Glutamatergic neuron (in vitro differentiated cells): ENCODE measurements at regions not wholly inside any gene's neighbourhood (a gene's known extent, or its start where the extent isn't known, plus 50 kb on each side); places are given as distances from the start of the nearest gene placed in this dataset.
"Not testable (repeated sequence)": the region's sequence is repeated elsewhere in the genome, so short reads cannot be mapped to it uniquely, and the experiment has no call there.

Source experiments
- DNase-seq: peaks from one replicate; pipeline ENCODE4 v3.0.0; 2022
- H3K27ac Mint-ChIP-seq: one replicate; pipeline ENCODE4 v1.8.0; 2020; ENCODE audit warnings: mild to moderate bottlenecking, mixed read lengths, inconsistent platforms; ENCODE audit not compliant: unreplicated experiment
- H3K27me3 Mint-ChIP-seq: one replicate; pipeline ENCODE4 v1.8.0; 2020; ENCODE audit warnings: mild to moderate bottlenecking, moderate library complexity, mixed read lengths, inconsistent platforms; ENCODE audit not compliant: unreplicated experiment
- H3K36me3 Mint-ChIP-seq: one replicate; pipeline ENCODE4 v1.8.0; 2020; ENCODE audit warnings: mild to moderate bottlenecking, mixed read lengths, inconsistent platforms; ENCODE audit not compliant: unreplicated experiment
- H3K4me1 Mint-ChIP-seq: one replicate; pipeline ENCODE4 v1.8.0; 2020; ENCODE audit warnings: mild to moderate bottlenecking, low read depth, mixed read lengths, inconsistent platforms; ENCODE audit not compliant: unreplicated experiment
- H3K4me3 Mint-ChIP-seq: one replicate; pipeline ENCODE4 v1.8.0; 2020; ENCODE audit warnings: mild to moderate bottlenecking, mixed read lengths, inconsistent platforms; ENCODE audit not compliant: unreplicated experiment
- H3K9me3 Mint-ChIP-seq: one replicate; pipeline ENCODE4 v1.8.0; 2020; ENCODE audit warnings: mild to moderate bottlenecking, moderate library complexity, mixed read lengths, inconsistent platforms; ENCODE audit not compliant: unreplicated experiment
- TF ChIP-seq, protein P1 (sequence below): fragments of 200-600 bp; sonication (generic); IDR thresholded peaks from one replicate; pipeline ENCODE4 v1.5.0; 2021; ENCODE audit not compliant: partially characterized antibody, unreplicated experiment

DNA sequence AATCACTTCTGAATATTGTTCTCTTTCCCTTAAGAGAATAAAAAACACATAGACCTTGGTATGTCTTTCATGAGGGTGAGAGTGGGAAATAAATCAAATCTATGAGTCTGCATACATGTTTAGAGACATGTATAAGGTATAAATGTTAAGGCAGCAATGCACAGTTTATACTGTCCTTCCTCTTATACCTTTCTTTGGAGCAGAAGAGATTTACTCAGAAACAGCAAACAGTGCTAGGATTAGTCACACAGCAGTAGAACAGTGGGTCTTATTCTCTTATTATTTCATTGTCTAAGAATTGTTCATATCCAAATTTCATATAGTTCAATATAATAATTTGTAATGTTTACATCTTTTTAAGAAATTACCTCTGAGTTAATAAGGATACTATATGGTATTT, 126.7 kb upstream of the TMEM196 start:
- TF ChIP-seq, protein P1, sequence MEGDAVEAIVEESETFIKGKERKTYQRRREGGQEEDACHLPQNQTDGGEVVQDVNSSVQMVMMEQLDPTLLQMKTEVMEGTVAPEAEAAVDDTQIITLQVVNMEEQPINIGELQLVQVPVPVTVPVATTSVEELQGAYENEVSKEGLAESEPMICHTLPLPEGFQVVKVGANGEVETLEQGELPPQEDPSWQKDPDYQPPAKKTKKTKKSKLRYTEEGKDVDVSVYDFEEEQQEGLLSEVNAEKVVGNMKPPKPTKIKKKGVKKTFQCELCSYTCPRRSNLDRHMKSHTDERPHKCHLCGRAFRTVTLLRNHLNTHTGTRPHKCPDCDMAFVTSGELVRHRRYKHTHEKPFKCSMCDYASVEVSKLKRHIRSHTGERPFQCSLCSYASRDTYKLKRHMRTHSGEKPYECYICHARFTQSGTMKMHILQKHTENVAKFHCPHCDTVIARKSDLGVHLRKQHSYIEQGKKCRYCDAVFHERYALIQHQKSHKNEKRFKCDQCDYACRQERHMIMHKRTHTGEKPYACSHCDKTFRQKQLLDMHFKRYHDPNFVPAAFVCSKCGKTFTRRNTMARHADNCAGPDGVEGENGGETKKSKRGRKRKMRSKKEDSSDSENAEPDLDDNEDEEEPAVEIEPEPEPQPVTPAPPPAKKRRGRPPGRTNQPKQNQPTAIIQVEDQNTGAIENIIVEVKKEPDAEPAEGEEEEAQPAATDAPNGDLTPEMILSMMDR, result no peak

DNA sequence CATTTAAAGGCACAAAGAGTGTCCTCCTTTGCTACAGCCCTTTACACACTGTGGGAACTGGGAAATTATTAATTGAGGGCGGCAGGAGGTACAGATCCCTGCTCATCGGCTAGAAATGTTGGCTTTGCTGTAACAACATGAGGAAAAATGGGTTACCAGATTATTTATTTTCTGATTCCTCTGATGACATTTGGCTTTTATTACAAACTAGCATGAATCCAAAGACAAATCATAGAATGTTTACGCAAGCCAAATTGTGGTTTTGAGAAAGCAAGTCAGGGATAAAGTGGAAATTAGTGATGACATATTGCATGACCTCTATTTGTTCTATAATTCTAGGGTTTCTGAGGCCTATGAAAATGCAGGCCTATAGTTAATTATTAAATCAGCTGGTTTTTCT, 126.1 kb upstream of the TMEM196 start:
- H3K27me3 Mint-ChIP-seq, result no peaks in the 10 kb centered on the region
- H3K4me3 Mint-ChIP-seq, result no peak overlapping the region
- TF ChIP-seq, protein P1, result no peak
- DNase-seq, result no peak
- H3K9me3 Mint-ChIP-seq, result peaks cover 1% of the 10 kb centered on the region
- no peaks in the 10 kb centered on the region for H3K4me1 Mint-ChIP-seq
- no peak overlapping the region for H3K27ac Mint-ChIP-seq
- H3K36me3 Mint-ChIP-seq, result no peaks in the 10 kb centered on the region

More for the DNA sequence above, 126.7 kb upstream of the TMEM196 start:
- DNase-seq, result no peak
- Mint-ChIP-seq H3K27me3 (no peaks in the 10 kb centered on the region), H3K4me1 (no peaks in the 10 kb centered on the region), H3K27ac (no peak overlapping the region), H3K36me3 (peaks cover 3% of the 10 kb centered on the region), H3K4me3 (no peak overlapping the region), H3K9me3 (peaks cover 3% of the 10 kb centered on the region)

DNA sequence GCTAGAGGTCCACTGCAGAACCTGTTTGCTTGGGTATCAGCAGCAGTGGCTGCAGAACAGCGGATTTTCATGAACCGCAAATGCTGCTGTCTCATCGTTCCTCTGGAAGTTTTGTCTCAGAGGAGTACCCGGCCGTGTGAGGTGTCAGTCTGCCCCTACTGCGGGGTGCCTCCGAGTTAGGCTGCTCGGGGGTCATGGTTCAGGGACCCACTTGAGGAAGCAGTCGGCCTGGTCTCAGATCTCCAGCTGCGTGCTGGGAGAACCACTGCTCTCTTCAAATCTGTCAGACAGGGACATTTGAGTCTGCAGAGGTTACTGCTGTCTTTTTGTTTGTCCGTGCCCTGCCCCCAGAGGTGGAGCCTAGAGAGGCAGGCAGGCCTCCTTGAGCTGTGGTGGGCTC, 109.5 kb upstream of the TMEM196 start:
- H3K9me3 Mint-ChIP-seq, result peaks cover 11% of the 10 kb centered on the region
- not testable (repeated sequence) for H3K4me3 Mint-ChIP-seq

DNA sequence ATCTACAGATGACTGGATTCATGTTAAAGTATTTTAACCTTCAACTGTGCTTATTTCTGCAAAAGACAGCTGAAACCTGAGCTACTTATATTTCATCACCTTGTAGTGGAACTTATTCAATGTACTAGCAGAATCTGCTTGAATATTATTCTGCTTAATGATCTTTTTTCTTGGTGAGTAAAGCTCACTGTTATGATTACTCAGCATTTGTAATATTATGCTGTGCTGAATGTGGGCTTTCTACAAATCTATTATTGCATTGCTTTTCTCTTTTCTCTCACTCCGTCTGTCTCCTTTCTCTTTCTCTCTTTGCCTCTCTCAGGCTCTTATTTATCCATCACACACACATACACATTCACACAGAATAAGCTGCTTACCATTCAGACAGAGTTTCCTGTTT, 98.7 kb upstream of the TMEM196 start:
- Mint-ChIP-seq H3K36me3 (peaks cover 9% of the 10 kb centered on the region), H3K27me3 (no peaks in the 10 kb centered on the region), H3K9me3 (no peaks in the 10 kb centered on the region), H3K27ac (no peak overlapping the region), H3K4me1 (no peaks in the 10 kb centered on the region), H3K4me3 (no peak overlapping the region)
- TF ChIP-seq, protein P1, result no peak
- no peak for DNase-seq

More for the DNA sequence above, 109.5 kb upstream of the TMEM196 start:
- peaks cover 12% of the 10 kb centered on the region for H3K36me3 Mint-ChIP-seq
- not testable (repeated sequence) for H3K27me3 Mint-ChIP-seq, H3K27ac Mint-ChIP-seq, DNase-seq, H3K4me1 Mint-ChIP-seq

DNA sequence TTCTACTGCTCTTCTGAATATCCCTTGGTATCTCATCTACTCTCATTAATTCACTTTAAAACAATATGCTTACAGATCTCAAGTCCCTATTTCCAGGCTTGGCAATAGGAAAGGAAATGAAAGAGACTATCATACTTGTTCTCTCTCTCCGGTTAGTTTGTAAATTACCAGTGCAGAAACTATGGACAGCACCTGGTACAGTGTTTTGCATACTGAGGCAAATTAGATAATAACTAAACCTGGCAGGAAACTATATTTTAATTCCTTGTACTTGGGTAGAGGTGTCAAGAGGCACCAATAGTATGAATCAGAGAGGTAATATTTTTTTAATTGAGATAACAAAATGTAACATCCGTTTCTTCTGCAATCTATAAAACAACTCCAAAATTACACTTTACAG, 97.7 kb upstream of the TMEM196 start:
- no peak overlapping the region for H3K27ac Mint-ChIP-seq
- no peaks in the 10 kb centered on the region for H3K27me3 Mint-ChIP-seq
- no peaks in the 10 kb centered on the region for H3K9me3 Mint-ChIP-seq
- no peaks in the 10 kb centered on the region for H3K4me1 Mint-ChIP-seq
- no peak for DNase-seq
- TF ChIP-seq, protein P1, result no peak
- no peak overlapping the region for H3K4me3 Mint-ChIP-seq
- H3K36me3 Mint-ChIP-seq, result peaks cover 9% of the 10 kb centered on the region

DNA sequence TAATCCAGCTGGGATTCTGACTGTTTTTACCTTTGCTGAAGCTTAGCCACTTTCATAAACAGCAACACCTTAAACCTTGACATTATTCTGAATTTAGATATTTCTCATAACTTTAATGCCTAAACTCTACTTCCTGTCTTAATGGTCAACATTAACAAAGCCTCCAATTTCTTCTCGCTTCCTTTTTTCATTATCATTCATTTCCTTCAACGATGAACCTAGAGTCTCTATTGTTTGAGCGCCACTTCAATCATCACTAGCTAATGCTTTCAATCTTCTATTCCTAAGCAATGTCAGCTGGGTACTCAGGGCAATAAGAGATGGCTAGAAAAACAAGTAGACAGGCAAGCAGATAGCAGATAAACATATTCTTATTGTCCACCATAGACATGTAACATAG, 96.6 kb upstream of the TMEM196 start:
- Mint-ChIP-seq H3K36me3 (peaks cover 9% of the 10 kb centered on the region), H3K4me3 (no peak overlapping the region), H3K27ac (no peak overlapping the region), H3K9me3 (no peaks in the 10 kb centered on the region), H3K27me3 (no peaks in the 10 kb centered on the region), H3K4me1 (no peaks in the 10 kb centered on the region)
- TF ChIP-seq, protein P1, result no peak
- no peak for DNase-seq
